Motor neuron (in vitro differentiated cells): ENCODE measurements at regions not wholly inside any gene's neighbourhood (a gene's known extent, or its start where the extent isn't known, plus 50 kb on each side); places are given as distances from the start of the nearest gene placed in this dataset.
"Not testable (repeated sequence)": the region's sequence is repeated elsewhere in the genome, so short reads cannot be mapped to it uniquely, and the experiment has no call there.

Experiments
- ATAC-seq, 8 experiments: fragments of 200-7000 bp; cut with Tn5 transposase; replicated peaks in 6 of 8; 2 replicates each; pipeline ENCODE4 v1.8.0; 2021; ENCODE audit warnings: mild to moderate bottlenecking in 8 of 8, moderate library complexity in 8 of 8
- H3K27ac ChIP-seq, 2 donors: fragments of 250-450 bp; sonication (Bioruptor Pico); 2 replicates each; pipeline ENCODE4 v1.9.0; 2021; ENCODE audit warnings: antibody characterized with exemption in 2 of 2, mild to moderate bottlenecking in 2 of 2, moderate library complexity in 1 of 2
- H3K4me1 ChIP-seq, 2 donors: fragments of 250-450 bp; sonication (Bioruptor Pico); replicated peaks in 1 of 2; 2 replicates each; pipeline ENCODE4 v1.6.1; 2021; ENCODE audit warnings: antibody characterized with exemption in 2 of 2, mild to moderate bottlenecking in 2 of 2, moderate library complexity in 1 of 2
- H3K4me3 ChIP-seq, 5 donors: fragments of 250-450 bp; sonication (Bioruptor Pico); 2 replicates each; pipeline ENCODE4 v1.9.0; 2021; ENCODE audit warnings: antibody characterized with exemption in 5 of 5, mild to moderate bottlenecking in 5 of 5, moderate library complexity in 4 of 5
- WGBS, 10 experiments: fragments of 450-650 bp; shearing (Covaris generic); methylation state at CpG; one replicate each; pipeline ENCODE4 v1.0.0; 2022; 5-methylcytosine and 5-hydroxymethylcytosine counted together
- in situ Hi-C, 9 experiments: fragments of 400-800 bp; cut with MboI; loops; one replicate each; pipeline ENCODE4 v1.15.0; 2021; ENCODE audit warnings: low sequenced_read_pairs in 9 of 9, low pct_unique_long_range_greater_than_20kb in 2 of 9; ENCODE audit not compliant: unreplicated experiment in 9 of 9

DNA sequence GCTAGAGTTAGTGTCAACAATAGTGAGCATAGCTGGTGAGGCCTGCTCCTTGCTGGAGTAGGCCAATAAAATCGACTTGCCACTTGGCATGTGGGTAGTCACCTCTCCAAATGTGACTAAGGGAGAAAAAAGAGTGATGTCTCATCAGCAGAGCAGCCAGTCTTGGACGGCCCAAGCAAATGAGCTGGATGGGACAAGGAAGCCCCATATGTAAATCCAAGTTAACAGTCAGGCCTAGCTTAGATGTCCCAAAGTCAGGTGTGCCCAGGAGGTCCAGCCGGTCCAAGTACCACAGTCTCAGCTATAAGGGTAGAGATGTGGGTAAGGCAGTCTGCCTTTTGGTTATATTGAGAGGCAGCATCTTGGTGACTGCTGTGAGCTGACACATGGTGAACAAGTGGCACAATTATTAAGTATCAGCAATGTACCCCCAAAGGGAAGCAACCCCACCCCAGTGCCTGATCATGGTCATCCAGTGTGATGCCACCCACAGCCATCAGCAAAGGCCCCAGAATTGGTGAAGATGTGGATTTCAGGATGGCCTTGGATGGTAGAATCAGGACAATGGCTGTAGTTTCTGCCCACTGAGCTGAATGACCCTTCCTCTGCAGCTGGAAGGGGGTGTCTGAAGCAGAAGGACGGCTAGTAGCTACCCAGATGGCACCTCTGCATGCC lies 83.4 kb downstream of the TNFRSF13B start:
- Histone ChIP-seq H3K4me1 (no peaks in the 10 kb centered on the region), H3K27ac (no peak overlapping the region), H3K4me3 (no peak overlapping the region)
- ATAC-seq, result no peak
- in situ Hi-C loops, result no loop called here
- WGBS, 10 experiments, result 25 to 80% (median 60%) methylated on average over 2 to 3 of the region's 4 CpGs; no CpG with 5 or more reads in 4 of the 10 experiments

DNA sequence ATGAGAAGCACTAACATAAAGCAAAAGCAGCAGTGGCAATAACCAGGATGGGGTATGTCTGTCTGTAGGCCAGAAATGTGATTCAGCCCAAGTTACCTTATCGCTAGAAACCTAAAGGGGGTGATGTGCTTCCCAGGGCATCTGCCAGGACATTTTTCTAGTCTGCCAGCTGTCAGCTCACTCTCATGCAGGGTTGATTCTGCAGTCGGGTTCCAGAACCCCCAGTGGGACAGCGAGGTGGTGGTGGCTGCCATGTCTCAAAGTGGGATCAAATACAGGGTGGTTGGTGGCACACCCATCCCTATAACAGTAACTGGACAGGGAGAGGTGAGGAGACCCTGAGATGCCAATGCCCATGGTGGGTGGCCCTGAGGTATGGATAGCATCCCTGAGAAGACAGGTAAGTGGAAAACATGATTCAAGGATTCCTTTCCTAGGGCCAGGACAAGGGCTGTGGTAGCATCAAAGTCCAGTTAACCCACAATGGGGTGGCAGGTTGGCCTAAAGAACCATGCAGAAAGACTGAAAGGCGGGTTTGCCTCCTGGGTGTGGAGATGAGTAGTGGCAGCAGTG lies 84.3 kb downstream of the TNFRSF13B start:
- in situ Hi-C loops, result no loop called here
- H3K4me3 ChIP-seq, result no peak overlapping the region
- 25 to 100% (median 69%) methylated on average over 1 to 3 of the region's 4 CpGs; no CpG with 5 or more reads in 4 of the 10 experiments for WGBS, 10 experiments
- no peak overlapping the region for H3K27ac ChIP-seq
- H3K4me1 ChIP-seq, result no peaks in the 10 kb centered on the region
- ATAC-seq, result no peak

DNA sequence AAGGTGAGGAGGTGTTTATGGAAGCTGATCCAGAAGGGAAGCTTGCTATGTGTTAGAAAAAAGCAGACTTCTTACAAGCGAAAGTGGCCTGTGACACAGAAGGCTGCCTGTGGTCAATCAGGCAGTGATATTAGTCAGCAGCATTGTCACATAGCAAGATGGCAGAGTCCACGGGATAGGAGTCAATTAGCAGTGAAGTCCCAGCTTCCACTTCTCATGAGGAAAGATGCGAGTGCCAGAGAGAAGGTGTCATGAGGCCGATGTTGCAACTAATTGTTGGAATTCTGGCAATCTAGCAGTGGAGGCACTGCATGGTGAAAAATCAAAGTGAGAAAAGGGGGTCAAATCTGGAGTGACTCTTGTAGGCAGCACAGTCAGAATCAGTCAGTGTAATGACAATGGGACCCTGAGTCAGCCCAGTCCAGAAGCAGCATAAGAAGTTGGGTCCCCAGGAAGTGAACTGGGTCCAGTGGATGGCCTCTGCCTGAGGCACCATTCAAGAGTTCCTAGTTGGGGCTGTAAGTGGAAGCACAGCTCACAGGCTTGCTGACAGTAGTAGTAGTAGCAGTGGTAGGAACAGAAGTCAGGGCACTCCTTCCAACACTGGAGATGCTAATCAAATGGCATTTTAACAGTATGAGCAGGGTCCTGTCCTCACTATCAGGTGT lies 85.1 kb downstream of the TNFRSF13B start:
- Histone ChIP-seq H3K4me3 (no peak overlapping the region), H3K27ac (no peak overlapping the region), H3K4me1 (no peaks in the 10 kb centered on the region)
- no peak for ATAC-seq
- in situ Hi-C loops, result no loop called here
- 14 to 100% (median 51%) methylated on average over 1 to 4 of the region's 4 CpGs; no CpG with 5 or more reads in 2 of the 10 experiments for WGBS, 10 experiments

DNA sequence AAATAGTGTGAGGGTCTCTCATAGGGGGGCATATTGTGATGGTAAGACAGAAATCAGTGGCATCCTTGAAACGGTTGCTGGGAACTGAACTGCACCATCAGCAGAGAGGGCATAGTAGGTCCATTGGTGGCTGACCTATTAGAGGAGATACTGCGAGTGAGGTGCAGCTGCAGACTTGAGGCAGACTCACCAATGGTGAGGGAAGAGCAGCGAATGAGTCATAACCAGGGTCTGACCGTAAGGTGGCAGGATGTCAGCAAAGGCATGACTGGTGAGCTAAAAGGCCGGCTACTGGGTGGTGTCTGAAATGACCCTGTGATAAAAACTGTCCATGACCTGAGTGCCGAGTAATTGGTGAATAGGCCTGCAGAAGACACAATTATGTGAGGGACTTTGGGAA lies 86.7 kb downstream of the TNFRSF13B start:
- H3K4me1 ChIP-seq, ATAC-seq, in situ Hi-C loops, H3K27ac ChIP-seq, H3K4me3 ChIP-seq: not testable (repeated sequence)
- WGBS, 10 experiments, result no CpG with 5 or more reads among the region's 6 CpGs

DNA sequence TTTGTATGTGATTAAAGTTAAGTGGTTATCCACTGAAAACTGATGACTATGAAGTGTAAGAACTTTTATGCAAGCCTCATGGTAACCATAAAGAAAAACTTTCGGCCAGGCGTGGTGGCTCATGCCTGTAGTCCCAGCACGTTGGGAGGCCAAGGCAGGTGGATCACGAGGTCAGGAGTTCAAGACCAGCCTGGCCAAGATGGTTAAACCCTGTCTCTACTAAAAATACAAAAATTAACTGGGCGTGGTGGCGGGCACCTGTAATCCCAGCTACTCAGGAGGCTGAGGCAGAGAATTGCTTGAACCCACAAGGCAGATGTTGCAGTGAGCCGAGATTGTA lies 89.0 kb downstream of the TNFRSF13B start:
- H3K4me3 ChIP-seq, H3K27ac ChIP-seq, ATAC-seq, H3K4me1 ChIP-seq, in situ Hi-C loops: not testable (repeated sequence)
- 57 to 89% (median 84%) methylated on average over 1 to 7 of the region's 7 CpGs; no CpG with 5 or more reads in 1 of the 10 experiments for WGBS, 10 experiments

DNA sequence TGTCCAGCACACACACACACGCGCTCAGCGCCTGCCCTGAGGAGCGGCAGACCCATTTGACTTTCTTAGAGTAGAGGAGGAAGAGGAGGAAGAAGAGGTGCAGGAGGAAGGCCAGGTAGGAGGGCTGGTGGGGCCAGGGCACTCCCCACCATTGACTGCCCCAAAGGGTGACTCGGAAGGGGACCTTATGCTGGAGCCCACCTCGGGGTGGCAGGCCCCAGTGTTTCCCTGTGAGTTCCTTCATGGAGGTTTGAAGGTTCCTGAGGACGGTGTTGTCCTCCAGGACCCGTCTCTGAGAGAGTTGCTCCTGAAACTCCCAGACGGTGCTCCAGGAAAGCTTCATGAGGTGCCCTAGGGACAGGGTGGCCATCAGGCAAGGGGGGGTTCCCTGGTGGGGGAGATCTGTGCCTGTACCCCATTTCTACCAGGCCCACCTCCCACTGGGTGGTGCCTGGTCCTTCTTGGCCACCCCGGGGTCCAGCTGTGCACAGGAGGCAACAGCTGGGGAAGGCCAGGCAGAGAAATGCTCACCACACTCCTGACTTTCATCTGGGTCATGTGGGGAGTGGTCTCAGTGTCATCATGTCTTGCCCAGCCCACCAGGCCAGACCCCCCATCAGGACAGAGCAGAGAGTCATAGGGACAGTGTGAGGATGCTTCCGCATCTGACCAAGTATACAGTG lies 89.5 kb downstream of the TNFRSF13B start:
- no peak for ATAC-seq
- no peak overlapping the region for H3K4me3 ChIP-seq
- H3K27ac ChIP-seq, result no peak overlapping the region
- H3K4me1 ChIP-seq, result no peaks in the 10 kb centered on the region
- in situ Hi-C loops, result no loop called here
- WGBS, 10 experiments, result 0 to 100% (median 80%) methylated on average over 1 to 4 of the region's 11 CpGs; no CpG with 5 or more reads in 3 of the 10 experiments

DNA sequence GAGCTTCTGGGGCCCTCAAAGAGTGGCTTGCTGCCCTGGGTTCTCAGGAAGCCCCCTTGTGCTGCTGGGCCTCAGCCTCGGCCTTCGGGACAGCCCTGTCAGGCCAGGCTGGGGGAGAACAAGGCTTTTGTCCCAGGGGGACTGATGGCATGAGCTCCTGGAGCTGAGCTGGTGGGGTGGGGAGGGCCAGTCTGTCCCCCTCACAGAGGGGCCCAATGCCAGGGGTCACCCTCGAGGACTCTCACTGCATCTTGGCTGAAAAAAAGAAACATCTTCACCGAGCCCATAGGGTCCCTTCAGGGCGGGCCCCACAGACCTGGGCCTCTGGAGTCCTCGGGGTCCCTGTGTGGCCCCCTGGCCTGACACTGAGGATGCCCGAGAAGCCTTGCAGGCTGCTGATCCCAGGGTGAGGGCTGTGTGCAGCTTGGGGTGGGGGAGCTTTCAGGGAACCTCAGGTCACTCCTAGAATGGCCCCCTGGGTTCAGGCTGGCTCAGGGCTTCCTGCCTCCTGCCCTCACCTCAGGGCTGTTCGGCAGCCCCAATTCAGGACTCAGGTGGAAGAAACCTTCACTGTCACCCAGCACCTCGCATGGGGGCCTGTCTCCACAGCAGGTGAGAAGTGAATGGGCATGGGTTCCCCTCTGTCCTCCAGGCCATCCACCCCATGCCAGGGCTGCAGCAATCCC lies 90.5 kb downstream of the TNFRSF13B start:
- H3K4me1 ChIP-seq, result no peaks in the 10 kb centered on the region
- WGBS, 10 experiments, result 10 to 83% methylated on average over 1 to 2 of the region's 9 CpGs; no CpG with 5 or more reads in 8 of the 10 experiments
- H3K27ac ChIP-seq, result no peak overlapping the region
- in situ Hi-C loops, result no loop called here
- no peak overlapping the region for H3K4me3 ChIP-seq
- no peak for ATAC-seq

DNA sequence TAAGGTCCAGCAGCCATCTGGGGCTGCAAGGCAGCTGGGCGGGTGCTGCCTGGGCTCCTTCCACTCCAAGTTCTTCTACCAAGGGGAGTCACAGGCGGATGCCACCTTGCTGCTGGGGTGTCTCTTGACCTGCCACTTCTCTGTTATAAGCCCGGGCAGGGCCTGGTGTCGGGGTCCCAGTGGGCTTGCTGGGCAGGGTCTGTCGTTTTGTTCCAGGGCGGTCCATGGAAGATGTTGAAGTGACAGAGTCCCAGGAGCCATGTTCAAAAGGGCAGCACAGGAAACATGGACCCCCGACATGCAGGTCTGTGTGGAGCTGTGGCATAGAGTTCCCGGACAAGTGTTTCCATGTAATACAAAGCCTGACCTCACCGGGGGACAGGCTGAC lies 91.1 kb downstream of the TNFRSF13B start:
- no peak for ATAC-seq
- in situ Hi-C loops, result no loop called here
- H3K27ac ChIP-seq, result no peak overlapping the region
- H3K4me1 ChIP-seq, result no peaks in the 10 kb centered on the region
- no peak overlapping the region for H3K4me3 ChIP-seq
- 60 to 91% (median 75%) methylated on average over 1 to 4 of the region's 9 CpGs; no CpG with 5 or more reads in 5 of the 10 experiments for WGBS, 10 experiments

DNA sequence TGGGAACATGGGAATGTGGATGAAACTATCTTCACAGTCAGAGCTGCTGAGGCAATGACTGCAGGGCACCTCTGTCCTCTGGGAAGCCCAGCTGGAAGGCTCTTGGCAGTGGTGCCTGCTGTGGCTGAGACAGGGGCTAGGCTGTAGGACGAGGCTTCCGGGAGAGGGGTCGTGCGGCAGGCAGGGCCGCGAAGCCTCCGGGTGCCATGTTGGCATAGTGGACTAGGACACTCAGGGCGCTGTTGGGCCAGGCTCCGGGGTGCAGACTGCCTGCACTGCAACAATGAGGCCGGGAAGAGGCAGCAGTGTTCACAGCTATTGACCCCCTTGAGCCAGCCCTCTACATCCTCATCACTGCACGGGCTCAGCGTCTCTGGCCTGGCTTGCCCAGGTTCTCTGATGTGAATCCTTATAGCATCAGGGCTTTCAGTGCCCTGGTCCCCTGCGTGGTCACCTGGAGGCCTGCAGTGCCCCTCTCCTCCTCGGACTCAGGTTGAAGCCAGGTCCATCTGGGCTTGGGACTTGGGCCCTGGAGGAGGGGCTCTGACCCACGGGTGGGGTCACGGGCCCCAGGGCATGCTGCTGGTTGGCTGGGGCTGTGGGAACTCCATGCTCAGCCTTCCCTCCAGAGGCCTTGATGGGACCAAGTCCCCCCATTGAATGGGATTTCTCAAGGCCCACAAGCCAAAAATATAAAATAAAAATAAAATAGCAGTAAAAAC lies 91.6 kb downstream of the TNFRSF13B start:
- Histone ChIP-seq H3K4me3 (no peak overlapping the region), H3K27ac (no peak overlapping the region), H3K4me1 (no peaks in the 10 kb centered on the region)
- in situ Hi-C loops, result no loop called here
- WGBS, 10 experiments, result 49 to 80% (median 73%) methylated on average over 1 to 3 of the region's 16 CpGs; no CpG with 5 or more reads in 6 of the 10 experiments
- no peak for ATAC-seq

DNA sequence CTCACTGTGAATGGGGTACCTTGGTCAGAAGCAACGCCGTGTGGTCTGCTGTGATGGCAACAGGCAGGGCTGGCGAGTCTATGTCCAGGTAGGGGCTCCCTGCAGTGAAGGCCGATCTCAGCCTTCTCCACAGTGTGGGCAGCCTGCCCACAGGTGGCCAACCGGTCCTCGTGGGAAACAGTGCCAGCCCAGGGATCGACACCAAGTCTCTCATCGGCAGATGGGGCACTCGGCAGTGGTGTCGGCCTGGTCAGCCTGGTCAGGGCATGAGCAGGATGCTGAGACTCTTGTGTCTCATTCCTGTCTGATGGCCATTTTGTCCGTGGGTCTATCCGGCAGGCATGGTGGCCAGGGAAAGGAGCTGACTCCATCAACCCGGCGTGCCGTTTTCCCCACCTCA lies 92.2 kb downstream of the TNFRSF13B start:
- Histone ChIP-seq H3K4me1 (no peaks in the 10 kb centered on the region), H3K27ac (no peak overlapping the region), H3K4me3 (no peak overlapping the region)
- no peak for ATAC-seq
- in situ Hi-C loops, result no loop called here
- 70 to 100% (median 87%) methylated on average over 1 to 6 of the region's 15 CpGs; no CpG with 5 or more reads in 4 of the 10 experiments for WGBS, 10 experiments

DNA sequence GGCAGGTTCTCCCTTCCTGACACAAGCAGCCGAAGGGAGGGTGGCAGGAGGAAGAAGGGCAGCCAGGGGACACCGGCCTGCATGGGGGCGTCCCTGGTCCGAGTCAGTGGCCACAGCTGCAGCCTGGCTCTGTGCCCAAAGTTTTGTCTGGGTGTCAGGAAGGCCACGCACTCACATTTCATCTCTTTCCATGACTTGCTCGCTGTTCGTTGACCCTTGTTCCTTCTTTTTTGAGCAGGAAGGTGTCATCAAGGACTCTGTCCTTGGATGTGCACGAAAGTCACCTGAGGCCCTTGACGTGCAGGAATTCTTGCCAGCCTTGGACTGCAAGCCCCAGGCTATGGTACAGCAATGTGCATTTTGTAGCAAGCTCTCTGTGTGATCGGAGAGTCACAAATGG lies 93.3 kb downstream of the TNFRSF13B start:
- no peak overlapping the region for H3K4me3 ChIP-seq
- H3K4me1 ChIP-seq, result no peaks in the 10 kb centered on the region
- WGBS, 10 experiments, result 33 to 90% (median 67%) methylated on average over 1 to 7 of the region's 10 CpGs; no CpG with 5 or more reads in 2 of the 10 experiments
- no peak overlapping the region for H3K27ac ChIP-seq
- in situ Hi-C loops, result no loop called here
- ATAC-seq, result no peak

DNA sequence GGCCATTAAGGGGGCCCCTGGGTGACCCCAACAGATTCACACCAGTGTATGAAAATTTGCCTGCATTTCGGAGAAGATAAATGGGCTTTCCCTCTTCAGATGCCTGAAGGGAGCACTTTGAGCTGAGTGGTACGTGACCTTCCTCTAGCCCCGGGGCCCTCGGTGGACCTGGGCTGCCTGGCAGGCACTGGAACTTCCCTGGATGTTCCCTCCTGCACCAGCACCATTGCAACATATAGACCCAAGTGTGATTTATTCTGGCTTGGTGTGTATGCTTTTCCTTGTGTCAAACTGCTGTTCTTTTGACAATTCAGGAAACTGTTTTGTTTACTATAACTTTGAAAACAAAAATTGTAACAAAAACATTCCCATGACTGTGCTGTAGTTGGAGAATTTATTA lies 93.8 kb downstream of the TNFRSF13B start:
- in situ Hi-C loops, result no loop called here
- WGBS, 10 experiments, result 0 to 100% (median 76%) methylated on average over 1 to 4 of the region's 4 CpGs; no CpG with 5 or more reads in 5 of the 10 experiments
- ATAC-seq, result no peak
- H3K4me1 ChIP-seq, result no peaks in the 10 kb centered on the region
- H3K4me3 ChIP-seq, result no peak overlapping the region
- no peak overlapping the region for H3K27ac ChIP-seq
